ENCODE measurements at regions not wholly inside any gene's neighbourhood (a gene's known extent, or its start where the extent isn't known, plus 50 kb on each side); places are given as distances from the start of the nearest gene placed in this dataset.

GRCh38 chr17:70317421-70317820, 148.1 kb downstream of the KCNJ2 start:
- TF ChIP-seq CTCF (IDR thresholded peaks at IDR 0.05; ENCODE audit: low read length) (no peak), EZH2 (IDR thresholded peaks at IDR 0.05; ENCODE audit: borderline replicate concordance, low read length) (no peak)

Data from OCI-LY1 (cell line).